ENCODE measurements at regions not wholly inside any gene's neighbourhood (a gene's known extent, or its start where the extent isn't known, plus 50 kb on each side); places are given as distances from the start of the nearest gene placed in this dataset.

DNA sequence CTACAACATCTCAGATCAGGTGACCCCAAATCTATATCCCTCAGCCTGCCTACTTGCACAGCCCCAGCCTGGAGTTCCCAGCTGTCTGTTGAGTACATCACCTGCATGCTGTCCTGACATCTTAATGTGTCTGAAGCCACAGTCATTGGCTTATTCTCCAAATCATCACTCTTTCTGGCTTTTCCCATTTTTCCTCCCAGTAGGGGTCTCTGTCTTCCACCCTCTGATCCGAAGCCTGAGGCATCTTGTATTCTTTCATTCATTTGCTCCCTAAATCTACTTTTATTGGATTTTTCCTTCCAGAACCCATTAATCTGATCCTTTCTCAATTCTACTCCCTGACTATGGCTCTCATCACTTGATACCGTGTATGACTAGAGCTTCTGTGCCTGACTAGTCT lies 332.9 kb upstream of the DCC start:
- TF ChIP-seq, protein P1, sequence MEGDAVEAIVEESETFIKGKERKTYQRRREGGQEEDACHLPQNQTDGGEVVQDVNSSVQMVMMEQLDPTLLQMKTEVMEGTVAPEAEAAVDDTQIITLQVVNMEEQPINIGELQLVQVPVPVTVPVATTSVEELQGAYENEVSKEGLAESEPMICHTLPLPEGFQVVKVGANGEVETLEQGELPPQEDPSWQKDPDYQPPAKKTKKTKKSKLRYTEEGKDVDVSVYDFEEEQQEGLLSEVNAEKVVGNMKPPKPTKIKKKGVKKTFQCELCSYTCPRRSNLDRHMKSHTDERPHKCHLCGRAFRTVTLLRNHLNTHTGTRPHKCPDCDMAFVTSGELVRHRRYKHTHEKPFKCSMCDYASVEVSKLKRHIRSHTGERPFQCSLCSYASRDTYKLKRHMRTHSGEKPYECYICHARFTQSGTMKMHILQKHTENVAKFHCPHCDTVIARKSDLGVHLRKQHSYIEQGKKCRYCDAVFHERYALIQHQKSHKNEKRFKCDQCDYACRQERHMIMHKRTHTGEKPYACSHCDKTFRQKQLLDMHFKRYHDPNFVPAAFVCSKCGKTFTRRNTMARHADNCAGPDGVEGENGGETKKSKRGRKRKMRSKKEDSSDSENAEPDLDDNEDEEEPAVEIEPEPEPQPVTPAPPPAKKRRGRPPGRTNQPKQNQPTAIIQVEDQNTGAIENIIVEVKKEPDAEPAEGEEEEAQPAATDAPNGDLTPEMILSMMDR (IDR thresholded peaks at IDR 0.05; ENCODE audit: low read depth, low read length, poor library complexity, severe bottlenecking): no peak
- TF ChIP-seq EZH2phosphoT487 (IDR thresholded peaks at IDR 0.05; ENCODE audit: borderline replicate concordance, low read length): no peak

Measured in DOHH2 (cell line).